Neural crest cell (in vitro differentiated cells): ENCODE measurements at regions not wholly inside any gene's neighbourhood (a gene's known extent, or its start where the extent isn't known, plus 50 kb on each side); places are given as distances from the start of the nearest gene placed in this dataset.
A peak's percentile ranks its signal among the peaks of the same experiment; 100 is the strongest.

Source experiments
- DNase-seq: peaks from one replicate; pipeline ENCODE4 v3.0.0; 2021; ENCODE audit warnings: low read depth, mixed read lengths, low spot score
- H3K27ac Mint-ChIP-seq: one replicate; pipeline ENCODE4 v1.8.0; 2021; ENCODE audit warnings: mild to moderate bottlenecking, mixed read lengths; ENCODE audit not compliant: unreplicated experiment
- H3K27me3 Mint-ChIP-seq: 2 replicates; pipeline ENCODE4 v1.8.0; 2021; ENCODE audit warnings: low read depth, mild to moderate bottlenecking, mixed read lengths
- H3K36me3 Mint-ChIP-seq: 2 replicates; pipeline ENCODE4 v1.8.0; 2021; ENCODE audit warnings: low read depth, mild to moderate bottlenecking, mixed read lengths
- H3K4me1 Mint-ChIP-seq: 2 replicates; pipeline ENCODE4 v1.8.0; 2021; ENCODE audit warnings: mixed read lengths
- H3K4me3 Mint-ChIP-seq: one replicate; pipeline ENCODE4 v1.8.0; 2021; ENCODE audit warnings: mild to moderate bottlenecking, mixed read lengths
- H3K9me3 Mint-ChIP-seq: 2 replicates; pipeline ENCODE4 v1.8.0; 2021; ENCODE audit warnings: mixed read lengths
- TF ChIP-seq, protein P1 (sequence below): fragments of 200-600 bp; sonication (generic); conservative IDR thresholded peaks from 2 replicates; pipeline ENCODE4 v1.5.0; 2021; ENCODE audit warnings: antibody characterized with exemption, mild to moderate bottlenecking

DNA sequence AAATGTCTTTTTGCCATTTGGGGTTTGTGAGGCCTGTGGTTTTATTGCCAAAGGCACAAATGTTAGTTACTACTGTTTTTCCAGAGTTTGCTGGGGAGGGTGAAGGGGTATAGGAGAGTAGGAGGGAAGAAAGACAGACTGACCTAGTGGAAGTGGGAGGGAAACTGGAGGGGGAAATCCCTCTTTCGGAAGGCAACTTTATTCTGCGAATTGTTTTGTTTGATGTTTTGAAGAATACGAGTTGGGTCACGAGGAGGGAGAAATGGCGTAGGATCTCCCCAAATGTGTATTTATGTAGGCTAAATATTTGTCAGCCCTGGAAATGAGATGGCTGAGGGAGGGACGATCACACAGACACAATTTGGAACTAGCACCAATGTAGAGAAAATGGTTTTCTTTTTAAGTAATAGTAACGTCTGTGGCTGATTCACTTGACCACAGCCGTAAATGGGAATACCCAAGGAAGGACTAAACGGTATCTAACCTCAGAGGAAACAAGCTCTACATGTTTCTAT, 172.3 kb downstream of the ICOS start:
- no peaks in the 10 kb centered on the region for H3K9me3 Mint-ChIP-seq
- H3K4me3 Mint-ChIP-seq = peak overlapping the region; percentile 50
- H3K4me1 Mint-ChIP-seq = peaks cover 47% of the 10 kb centered on the region
- no peaks in the 10 kb centered on the region for H3K36me3 Mint-ChIP-seq
- no peak for DNase-seq
- peak overlapping the region; percentile 96 for H3K27ac Mint-ChIP-seq
- H3K27me3 Mint-ChIP-seq = no peaks in the 10 kb centered on the region
- TF ChIP-seq, protein P1, sequence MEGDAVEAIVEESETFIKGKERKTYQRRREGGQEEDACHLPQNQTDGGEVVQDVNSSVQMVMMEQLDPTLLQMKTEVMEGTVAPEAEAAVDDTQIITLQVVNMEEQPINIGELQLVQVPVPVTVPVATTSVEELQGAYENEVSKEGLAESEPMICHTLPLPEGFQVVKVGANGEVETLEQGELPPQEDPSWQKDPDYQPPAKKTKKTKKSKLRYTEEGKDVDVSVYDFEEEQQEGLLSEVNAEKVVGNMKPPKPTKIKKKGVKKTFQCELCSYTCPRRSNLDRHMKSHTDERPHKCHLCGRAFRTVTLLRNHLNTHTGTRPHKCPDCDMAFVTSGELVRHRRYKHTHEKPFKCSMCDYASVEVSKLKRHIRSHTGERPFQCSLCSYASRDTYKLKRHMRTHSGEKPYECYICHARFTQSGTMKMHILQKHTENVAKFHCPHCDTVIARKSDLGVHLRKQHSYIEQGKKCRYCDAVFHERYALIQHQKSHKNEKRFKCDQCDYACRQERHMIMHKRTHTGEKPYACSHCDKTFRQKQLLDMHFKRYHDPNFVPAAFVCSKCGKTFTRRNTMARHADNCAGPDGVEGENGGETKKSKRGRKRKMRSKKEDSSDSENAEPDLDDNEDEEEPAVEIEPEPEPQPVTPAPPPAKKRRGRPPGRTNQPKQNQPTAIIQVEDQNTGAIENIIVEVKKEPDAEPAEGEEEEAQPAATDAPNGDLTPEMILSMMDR = no peak

DNA sequence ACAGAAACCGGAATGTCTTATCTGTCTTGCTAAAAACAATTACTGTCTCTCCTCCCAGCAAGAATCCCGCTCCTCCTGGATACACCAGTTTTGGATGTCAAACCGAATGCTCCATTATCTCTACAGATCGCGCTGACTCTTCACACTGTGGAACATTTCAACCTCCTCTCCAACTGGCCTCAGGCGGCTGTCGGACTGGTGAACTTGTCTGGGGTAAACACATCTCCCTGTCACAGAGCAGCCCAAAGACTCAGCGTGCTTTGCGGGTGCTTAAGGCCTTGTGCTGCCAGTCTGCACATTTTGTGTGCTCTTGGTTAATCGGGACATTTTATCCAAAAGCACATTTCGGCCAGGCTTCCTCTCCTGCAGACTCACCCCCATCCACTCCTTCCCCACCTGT, 173.1 kb downstream of the ICOS start:
- no peak overlapping the region for H3K4me3 Mint-ChIP-seq
- H3K27me3 Mint-ChIP-seq = no peaks in the 10 kb centered on the region
- H3K9me3 Mint-ChIP-seq = no peaks in the 10 kb centered on the region
- H3K4me1 Mint-ChIP-seq = peaks cover 56% of the 10 kb centered on the region
- TF ChIP-seq, protein P1 = no peak
- no peak for DNase-seq
- H3K36me3 Mint-ChIP-seq = no peaks in the 10 kb centered on the region
- H3K27ac Mint-ChIP-seq = peak overlapping the region; percentile 85

DNA sequence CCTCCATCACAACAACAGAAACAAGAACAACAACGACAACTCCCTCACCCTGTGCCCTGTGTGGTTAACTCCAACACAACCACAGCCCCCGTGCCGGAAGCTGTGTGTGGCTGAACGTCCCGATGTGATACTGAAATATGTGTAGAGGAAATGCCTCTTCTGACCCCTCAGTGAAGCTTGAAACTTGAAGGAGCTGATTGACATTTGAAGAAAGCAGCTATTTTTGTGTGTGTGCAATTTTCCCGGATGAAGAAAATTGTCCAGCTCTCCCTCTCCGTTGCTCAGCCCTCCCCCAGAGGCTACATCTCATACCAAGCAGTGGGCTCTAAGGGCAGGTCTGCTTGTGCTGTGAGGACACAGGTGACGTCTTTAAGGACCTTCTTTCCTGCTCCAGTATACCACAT, 173.8 kb downstream of the ICOS start:
- Mint-ChIP-seq H3K36me3 (no peaks in the 10 kb centered on the region), H3K27me3 (no peaks in the 10 kb centered on the region), H3K27ac (peak overlapping the region; percentile 95), H3K4me1 (peaks cover 62% of the 10 kb centered on the region), H3K9me3 (no peaks in the 10 kb centered on the region), H3K4me3 (peak overlapping the region; percentile 9)
- no peak for DNase-seq
- TF ChIP-seq, protein P1 = no peak

DNA sequence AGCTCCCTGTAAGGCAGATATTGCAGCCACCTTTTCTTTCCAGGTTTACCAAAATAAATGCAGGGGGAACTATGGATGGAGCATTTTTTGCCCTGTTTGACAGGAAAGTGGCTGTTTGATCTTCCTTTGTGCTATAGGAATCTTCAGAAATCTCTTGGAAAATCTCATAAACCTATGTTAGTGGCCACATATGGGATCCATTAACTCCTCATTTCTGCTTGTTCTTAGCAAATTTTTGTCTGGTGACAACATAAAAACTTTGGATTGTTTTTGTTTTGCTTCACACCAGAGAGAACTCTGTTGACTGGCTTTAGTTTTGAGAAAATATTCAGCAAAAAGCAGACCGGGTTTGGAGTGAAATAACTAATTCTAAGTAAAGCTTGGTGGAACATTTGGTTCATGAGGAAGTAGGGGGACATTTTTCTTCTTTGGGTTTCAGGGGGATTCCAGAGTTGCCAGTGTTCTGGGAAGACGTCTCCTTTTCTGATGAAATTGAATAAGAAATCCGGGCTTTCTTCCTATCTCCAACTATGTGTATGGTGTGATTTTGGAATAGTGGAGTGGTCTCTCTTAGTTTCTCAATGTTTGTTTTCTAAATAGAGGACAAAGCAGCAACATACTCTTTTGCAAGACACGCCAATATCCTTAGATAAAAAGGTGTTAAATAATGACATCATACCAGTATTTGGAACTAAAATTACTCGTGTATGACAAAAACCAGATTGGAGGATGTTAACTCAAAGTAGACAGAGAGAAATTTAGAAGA, 174.4 kb downstream of the ICOS start:
- peak overlapping the region; percentile 95 for H3K27ac Mint-ChIP-seq
- no peak overlapping the region for H3K4me3 Mint-ChIP-seq
- no peak for DNase-seq
- H3K36me3 Mint-ChIP-seq = no peaks in the 10 kb centered on the region
- peaks cover 68% of the 10 kb centered on the region for H3K4me1 Mint-ChIP-seq
- TF ChIP-seq, protein P1 = no peak
- no peaks in the 10 kb centered on the region for H3K9me3 Mint-ChIP-seq
- H3K27me3 Mint-ChIP-seq = no peaks in the 10 kb centered on the region

DNA sequence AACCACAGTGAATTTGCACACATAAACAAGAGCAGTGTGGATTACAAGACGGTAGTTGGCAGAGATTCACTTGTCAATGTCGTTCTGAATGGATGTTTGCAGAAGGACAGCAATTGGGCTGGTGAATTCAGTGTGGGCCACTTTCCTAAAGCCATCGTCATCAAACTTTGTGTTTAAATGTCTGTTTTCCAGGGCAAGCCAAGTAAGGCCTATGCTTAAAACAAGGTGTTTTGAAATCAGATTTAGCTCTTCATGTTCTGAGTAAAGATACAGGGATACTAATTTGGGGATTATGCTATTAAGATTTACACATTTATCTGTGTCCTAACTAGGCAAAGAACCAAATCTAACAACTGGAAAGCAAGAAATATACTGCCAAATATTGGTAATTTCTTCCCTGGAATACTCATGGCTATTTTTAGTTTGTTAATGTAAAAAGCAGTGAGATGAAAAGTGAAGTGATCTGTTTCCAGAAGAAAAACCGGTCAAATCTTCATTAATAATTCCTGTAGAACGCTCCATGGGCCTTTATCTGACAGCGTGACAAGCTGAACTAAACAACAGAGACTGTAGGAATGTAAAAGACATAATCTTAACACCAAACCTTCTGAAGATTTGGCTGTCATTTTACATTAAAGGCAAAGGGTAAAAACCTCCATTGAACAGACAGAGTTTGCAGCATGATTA, 175.7 kb downstream of the ICOS start:
- DNase-seq = no peak
- H3K27ac Mint-ChIP-seq = no peak overlapping the region
- H3K36me3 Mint-ChIP-seq = no peaks in the 10 kb centered on the region
- no peak overlapping the region for H3K4me3 Mint-ChIP-seq
- H3K27me3 Mint-ChIP-seq = no peaks in the 10 kb centered on the region
- H3K4me1 Mint-ChIP-seq = peaks cover 75% of the 10 kb centered on the region
- H3K9me3 Mint-ChIP-seq = no peaks in the 10 kb centered on the region
- TF ChIP-seq, protein P1 = no peak
